ENCODE measurements at regions not wholly inside any gene's neighbourhood (a gene's known extent, or its start where the extent isn't known, plus 50 kb on each side); places are given as distances from the start of the nearest gene placed in this dataset.

DNA sequence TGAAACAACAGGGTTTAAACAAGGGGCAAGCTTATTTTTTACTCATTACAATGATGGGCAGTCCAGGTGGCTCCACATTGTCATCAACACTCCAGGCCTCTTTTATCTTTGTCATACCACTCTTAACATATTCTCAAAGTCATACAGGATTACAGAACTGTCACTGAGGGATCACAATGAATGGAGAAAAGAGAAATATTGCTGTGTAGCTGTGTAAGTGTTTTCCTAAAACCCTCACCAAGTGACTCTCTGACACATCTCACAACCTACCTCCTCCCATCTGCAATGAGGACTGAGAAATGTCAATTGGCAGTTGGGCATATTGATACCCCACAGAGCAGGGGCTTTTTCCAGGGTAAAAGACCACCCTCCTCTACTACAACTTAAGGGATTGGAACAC is 562.1 kb downstream of the TBC1D4 start:
- Mint-ChIP-seq H3K4me1 (no peaks in the 10 kb centered on the region), H3K27me3 (no peaks in the 10 kb centered on the region), H3K4me3 (no peak overlapping the region), H3K36me3 (ENCODE audit: low read depth) (no peaks in the 10 kb centered on the region), H3K9me3 (no peaks in the 10 kb centered on the region), H3K27ac (no peak overlapping the region)
- intact Hi-C loops (cut with micrococcal nuclease) = no loop called here
- no peak for DNase-seq

DNA sequence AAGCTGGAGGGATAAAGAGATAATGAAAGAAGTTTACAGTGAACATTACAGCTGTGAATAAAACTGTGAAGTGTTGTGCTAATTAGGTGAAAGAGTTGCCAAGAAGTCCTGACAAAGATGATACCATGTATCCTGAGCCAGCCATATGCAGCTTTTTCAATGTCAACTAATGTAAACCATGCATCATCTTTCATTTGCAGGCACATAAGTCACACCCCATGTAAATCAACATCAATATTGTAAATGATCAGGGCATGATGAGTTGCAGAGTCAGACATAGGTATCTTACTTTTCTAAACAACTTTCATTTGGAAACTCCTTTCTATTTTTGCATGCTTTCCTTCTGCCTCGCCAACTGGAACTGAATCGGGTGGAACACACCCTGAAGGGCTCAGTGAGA is 569.1 kb downstream of the TBC1D4 start:
- DNase-seq = no peak
- Mint-ChIP-seq H3K4me3 (no peak overlapping the region), H3K27me3 (no peaks in the 10 kb centered on the region), H3K9me3 (no peaks in the 10 kb centered on the region), H3K36me3 (ENCODE audit: low read depth) (no peaks in the 10 kb centered on the region), H3K4me1 (no peaks in the 10 kb centered on the region), H3K27ac (no peak overlapping the region)
- intact Hi-C loops (cut with micrococcal nuclease) = no loop called here

DNA sequence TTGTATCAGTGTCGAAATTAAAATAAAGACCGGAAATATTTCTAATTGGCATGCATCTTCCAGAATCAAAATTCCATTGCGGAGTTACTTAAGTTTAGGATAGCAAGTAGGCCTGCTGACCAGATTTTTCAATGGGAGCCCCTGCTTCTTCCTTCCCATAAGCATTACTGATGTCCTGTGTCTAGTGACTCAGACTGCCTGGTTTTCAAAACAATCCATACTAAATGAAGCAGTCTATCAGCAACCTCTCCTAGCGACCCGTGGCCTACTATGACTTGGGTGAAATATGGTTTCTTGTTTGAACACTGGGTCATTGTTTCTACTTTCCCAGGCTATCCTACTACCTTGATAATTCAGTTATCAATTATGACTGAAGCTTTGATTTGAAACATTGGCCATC is 571.6 kb downstream of the TBC1D4 start:
- Mint-ChIP-seq H3K4me3 (no peak overlapping the region), H3K9me3 (no peaks in the 10 kb centered on the region), H3K27ac (no peak overlapping the region), H3K27me3 (no peaks in the 10 kb centered on the region), H3K4me1 (no peaks in the 10 kb centered on the region), H3K36me3 (ENCODE audit: low read depth) (no peaks in the 10 kb centered on the region)
- intact Hi-C loops (cut with micrococcal nuclease) = no loop called here
- DNase-seq = no peak

DNA sequence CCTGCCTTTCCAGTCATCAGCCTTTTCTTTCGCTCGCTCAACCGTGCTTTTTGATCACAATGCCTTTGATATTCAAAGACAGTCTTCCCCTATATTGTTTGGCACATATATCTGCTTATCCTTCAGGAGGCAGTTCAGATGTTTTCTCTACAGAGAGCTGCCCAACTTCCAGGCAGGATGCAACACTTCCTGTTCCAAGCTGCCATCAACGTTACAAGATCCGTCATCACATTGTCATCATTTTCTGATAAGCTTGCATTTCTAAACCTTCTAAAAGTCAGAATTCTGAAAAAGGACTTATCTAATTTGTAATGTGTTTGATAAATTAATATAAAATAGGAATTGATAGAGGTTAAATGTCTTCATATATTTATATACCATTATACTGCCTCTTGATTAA is 574.2 kb downstream of the TBC1D4 start:
- Mint-ChIP-seq H3K4me1 (no peaks in the 10 kb centered on the region), H3K4me3 (no peak overlapping the region), H3K36me3 (ENCODE audit: low read depth) (no peaks in the 10 kb centered on the region), H3K9me3 (no peaks in the 10 kb centered on the region), H3K27me3 (no peaks in the 10 kb centered on the region), H3K27ac (no peak overlapping the region)
- intact Hi-C loops (cut with micrococcal nuclease) = no loop called here
- DNase-seq = no peak

DNA sequence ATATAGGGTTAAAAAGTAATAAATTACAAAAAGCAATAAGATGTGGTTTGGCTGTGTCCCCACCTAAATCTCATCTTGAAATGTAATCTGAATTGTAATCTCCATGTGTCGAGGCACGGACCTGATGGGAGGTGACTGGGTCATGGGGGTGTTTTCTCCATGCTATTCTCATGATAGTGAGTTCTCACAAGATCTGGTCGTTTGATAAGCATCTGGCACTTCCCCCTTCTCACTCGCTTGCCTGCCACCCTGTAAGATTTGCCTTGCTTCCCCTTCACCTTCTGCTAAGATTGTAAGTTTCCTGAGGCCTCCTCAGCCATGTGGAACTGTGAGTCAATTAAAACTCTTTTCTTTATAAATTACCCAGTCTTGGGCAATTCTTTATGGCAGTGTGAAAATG is 577.4 kb downstream of the TBC1D4 start:
- Mint-ChIP-seq H3K27ac (no peak overlapping the region), H3K27me3 (no peaks in the 10 kb centered on the region), H3K4me3 (no peak overlapping the region), H3K9me3 (no peaks in the 10 kb centered on the region), H3K4me1 (no peaks in the 10 kb centered on the region), H3K36me3 (ENCODE audit: low read depth) (no peaks in the 10 kb centered on the region)
- intact Hi-C loops (cut with micrococcal nuclease) = no loop called here
- no peak for DNase-seq

DNA sequence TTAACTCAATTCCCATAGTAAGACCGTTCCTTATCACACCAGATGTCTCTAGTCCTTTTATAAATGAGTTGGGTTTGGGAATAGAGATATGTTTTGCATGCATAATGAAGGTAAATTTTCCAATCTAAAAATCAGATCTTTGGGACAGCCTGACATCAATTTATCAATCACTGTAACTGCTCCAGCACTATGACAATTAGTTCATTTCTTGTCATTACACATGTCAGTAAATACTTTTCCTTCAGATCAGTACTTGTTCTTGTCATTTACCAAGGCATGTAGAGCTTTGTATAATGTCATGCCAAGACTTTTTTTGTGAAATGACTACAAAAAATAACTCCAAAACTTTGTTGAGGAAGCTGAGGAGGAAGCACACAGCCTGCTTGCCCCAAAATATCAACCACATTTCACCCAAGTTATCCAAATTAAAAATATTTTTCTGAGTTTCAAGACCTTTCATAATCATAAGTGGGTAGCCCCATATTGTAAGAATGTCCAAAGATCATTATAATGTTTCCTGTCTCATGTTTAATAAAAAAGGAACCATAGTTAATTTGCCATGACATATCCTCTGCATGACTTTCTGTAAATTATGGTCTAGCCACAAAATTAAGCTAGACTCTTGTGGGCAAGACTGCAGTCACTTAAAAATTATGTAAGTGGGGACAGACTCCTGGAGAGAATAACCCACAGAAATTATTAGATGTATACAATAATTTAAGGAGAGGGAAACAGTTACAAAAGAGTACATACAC is 586.8 kb downstream of the TBC1D4 start:
- H3K27me3 Mint-ChIP-seq = no peaks in the 10 kb centered on the region
- no peaks in the 10 kb centered on the region for H3K9me3 Mint-ChIP-seq
- intact Hi-C loops (cut with micrococcal nuclease) = no loop called here
- H3K4me1 Mint-ChIP-seq = no peaks in the 10 kb centered on the region
- no peaks in the 10 kb centered on the region for H3K36me3 Mint-ChIP-seq (ENCODE audit: low read depth)
- H3K27ac Mint-ChIP-seq = no peak overlapping the region
- no peak for DNase-seq
- H3K4me3 Mint-ChIP-seq = no peak overlapping the region

DNA sequence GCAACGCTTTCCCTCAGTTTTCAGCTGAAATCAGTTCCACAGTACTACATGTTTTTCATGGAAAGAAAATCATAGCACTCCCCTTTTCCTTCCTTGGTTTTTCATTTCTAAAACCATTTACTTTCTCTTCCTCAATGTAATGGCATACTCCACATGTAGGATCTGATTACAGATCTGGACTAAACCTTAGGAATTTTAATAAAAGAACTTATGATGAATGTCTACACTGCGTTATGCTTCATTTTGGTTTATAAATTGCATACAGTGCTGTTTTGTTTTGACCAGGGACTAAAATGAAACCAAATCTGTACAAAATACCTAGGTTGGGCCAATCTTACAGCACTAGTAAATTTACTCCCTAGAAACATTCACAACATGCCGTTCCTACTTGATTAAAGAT is 589.9 kb downstream of the TBC1D4 start:
- no peaks in the 10 kb centered on the region for H3K9me3 Mint-ChIP-seq
- DNase-seq = no peak
- H3K4me3 Mint-ChIP-seq = no peak overlapping the region
- intact Hi-C loops (cut with micrococcal nuclease) = no loop called here
- no peaks in the 10 kb centered on the region for H3K27me3 Mint-ChIP-seq
- no peaks in the 10 kb centered on the region for H3K4me1 Mint-ChIP-seq
- no peaks in the 10 kb centered on the region for H3K36me3 Mint-ChIP-seq (ENCODE audit: low read depth)
- H3K27ac Mint-ChIP-seq = no peak overlapping the region

DNA sequence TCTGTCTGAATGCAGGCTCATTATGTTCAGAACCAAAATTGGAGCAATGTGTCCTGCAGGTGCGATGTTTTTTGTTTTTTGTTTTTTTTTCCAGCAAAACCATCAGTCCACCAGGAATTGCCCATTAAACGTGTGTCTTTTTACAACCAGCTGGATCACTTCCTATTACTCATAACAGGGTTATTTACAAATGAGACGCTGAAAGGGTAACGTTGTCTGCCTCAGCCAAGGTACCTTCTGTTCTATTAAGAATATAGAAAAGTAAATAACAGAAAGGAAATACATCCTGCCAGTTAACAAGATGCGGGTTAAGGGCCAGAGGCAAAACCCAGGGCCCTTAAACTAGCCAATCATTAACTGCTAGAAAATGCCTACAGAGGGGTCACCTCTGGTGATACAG is 590.4 kb downstream of the TBC1D4 start:
- Mint-ChIP-seq H3K9me3 (no peaks in the 10 kb centered on the region), H3K4me1 (no peaks in the 10 kb centered on the region), H3K4me3 (no peak overlapping the region), H3K27ac (no peak overlapping the region), H3K36me3 (ENCODE audit: low read depth) (no peaks in the 10 kb centered on the region), H3K27me3 (no peaks in the 10 kb centered on the region)
- no peak for DNase-seq
- intact Hi-C loops (cut with micrococcal nuclease) = no loop called here

DNA sequence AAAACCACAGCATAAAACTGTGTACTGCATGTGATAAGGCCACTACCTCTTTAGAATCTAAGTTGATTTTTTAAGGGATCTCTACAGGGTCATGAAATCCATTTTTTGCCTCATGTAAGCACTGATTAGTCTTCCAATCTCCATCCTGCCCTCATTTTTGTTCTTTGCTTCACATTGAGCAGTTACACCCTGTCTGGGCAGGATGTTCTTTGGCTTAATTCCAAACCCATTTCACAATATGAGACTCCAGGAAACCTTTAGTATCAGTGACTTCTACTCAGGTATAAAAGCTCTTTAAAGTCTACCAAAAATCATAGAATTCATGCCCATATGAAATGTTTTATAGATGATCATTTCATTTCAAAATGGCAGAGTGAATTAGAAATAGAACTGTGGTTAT is 592.6 kb downstream of the TBC1D4 start:
- Mint-ChIP-seq H3K4me3 (no peak overlapping the region), H3K9me3 (no peaks in the 10 kb centered on the region), H3K4me1 (no peaks in the 10 kb centered on the region), H3K36me3 (ENCODE audit: low read depth) (no peaks in the 10 kb centered on the region), H3K27ac (no peak overlapping the region), H3K27me3 (no peaks in the 10 kb centered on the region)
- intact Hi-C loops (cut with micrococcal nuclease) = no loop called here
- no peak for DNase-seq

DNA sequence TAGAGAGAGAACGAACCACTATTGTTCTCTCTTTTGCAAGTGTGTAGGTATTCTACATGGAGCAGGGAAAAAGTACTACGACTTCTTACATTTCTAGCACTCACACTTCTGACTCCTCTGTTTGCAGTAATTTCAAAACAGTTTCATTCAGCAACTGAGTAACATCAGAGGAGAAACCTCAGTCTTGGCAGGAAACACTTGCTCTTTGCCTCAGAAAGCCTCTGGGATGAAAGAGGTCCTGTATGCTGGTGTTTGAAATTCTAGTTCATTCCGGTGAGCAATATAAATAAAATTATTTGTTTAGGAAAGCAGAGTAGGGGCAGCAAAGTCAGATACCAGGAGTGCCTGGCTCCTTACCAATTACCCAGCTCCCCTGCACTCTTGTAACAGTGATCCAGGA is 595.5 kb downstream of the TBC1D4 start:
- Mint-ChIP-seq H3K27me3 (no peaks in the 10 kb centered on the region), H3K4me1 (no peaks in the 10 kb centered on the region), H3K27ac (no peak overlapping the region), H3K9me3 (no peaks in the 10 kb centered on the region), H3K4me3 (no peak overlapping the region), H3K36me3 (ENCODE audit: low read depth) (no peaks in the 10 kb centered on the region)
- intact Hi-C loops (cut with micrococcal nuclease) = no loop called here
- DNase-seq = no peak

DNA sequence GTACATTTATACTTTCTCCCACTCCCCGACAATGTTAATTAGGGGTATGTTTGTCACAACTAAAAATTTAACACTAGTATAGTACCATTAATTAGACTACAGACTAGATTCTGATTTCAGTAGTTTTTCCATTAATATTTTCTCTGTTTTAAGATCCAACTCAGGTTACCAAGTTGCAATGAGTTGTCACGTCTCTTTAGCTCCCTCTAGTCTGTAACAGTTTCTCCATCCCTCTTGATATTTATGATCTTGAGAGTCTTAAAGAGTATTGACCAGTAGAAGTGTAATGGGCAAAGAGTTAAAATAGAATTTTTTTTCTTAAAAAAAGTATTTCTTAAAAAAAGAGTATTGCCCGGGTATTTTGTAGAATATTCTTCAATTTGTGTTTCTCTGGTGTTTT is 598.1 kb downstream of the TBC1D4 start:
- H3K36me3 Mint-ChIP-seq (ENCODE audit: low read depth) = no peaks in the 10 kb centered on the region
- no peaks in the 10 kb centered on the region for H3K9me3 Mint-ChIP-seq
- H3K27me3 Mint-ChIP-seq = no peaks in the 10 kb centered on the region
- H3K4me1 Mint-ChIP-seq = no peaks in the 10 kb centered on the region
- DNase-seq = no peak
- no peak overlapping the region for H3K4me3 Mint-ChIP-seq
- H3K27ac Mint-ChIP-seq = no peak overlapping the region
- intact Hi-C loops (cut with micrococcal nuclease) = no loop called here

DNA sequence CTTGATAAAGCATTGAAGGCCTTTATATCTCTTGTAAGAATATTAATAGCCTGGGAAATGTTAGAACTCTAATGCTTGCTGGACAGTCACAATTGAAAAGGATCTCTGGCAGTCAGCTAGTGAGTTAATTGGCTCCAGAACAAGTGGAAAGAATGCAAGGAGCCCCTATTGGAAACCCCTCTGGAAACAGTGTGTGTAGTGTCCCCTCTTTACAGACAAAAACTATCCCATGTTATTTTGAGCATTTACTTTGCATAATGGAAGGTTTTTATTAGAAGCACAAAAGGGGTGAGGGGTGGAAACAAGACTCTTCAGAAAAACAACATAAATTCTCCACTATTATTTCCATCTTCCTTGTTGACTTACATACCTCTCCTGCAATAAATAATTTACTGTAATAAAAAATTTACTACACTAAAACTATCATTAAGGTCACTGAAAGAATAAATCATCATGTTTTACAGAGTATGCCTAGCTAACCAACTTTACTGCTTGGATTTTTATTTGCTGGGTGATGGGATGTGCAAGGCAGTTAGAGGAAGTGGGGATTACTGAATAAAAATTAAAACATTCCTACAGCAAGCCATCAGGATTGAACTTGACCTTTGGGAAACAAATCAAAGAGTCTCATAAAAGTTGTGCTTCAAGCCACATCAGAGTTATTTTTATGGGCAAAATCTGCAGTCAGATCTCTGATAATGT is 610.4 kb downstream of the TBC1D4 start:
- no peaks in the 10 kb centered on the region for H3K27me3 Mint-ChIP-seq
- no peak overlapping the region for H3K27ac Mint-ChIP-seq
- DNase-seq = no peak
- no peaks in the 10 kb centered on the region for H3K4me1 Mint-ChIP-seq
- H3K4me3 Mint-ChIP-seq = no peak overlapping the region
- H3K36me3 Mint-ChIP-seq (ENCODE audit: low read depth) = no peaks in the 10 kb centered on the region
- H3K9me3 Mint-ChIP-seq = peaks cover 6% of the 10 kb centered on the region
- intact Hi-C loops (cut with micrococcal nuclease) = no loop called here

DNA sequence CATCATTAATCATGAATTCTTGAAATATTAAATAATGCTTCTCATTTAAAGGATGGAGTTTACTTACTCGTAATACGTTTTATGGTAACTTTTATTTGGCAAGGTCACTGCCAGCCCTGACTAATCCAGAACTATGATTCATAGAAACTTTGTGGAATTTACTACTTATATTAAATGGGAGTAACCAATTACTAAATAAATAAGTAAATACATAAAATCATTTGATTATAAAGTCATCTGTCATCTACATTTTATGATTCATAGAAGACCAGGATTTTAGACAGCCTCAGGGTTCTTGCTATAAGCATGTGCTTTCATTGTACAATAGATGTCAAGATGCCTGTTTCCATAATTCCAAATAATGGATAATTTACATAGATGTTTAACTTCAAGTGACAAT is 611.1 kb downstream of the TBC1D4 start:
- H3K27ac Mint-ChIP-seq = no peak overlapping the region
- peaks cover 6% of the 10 kb centered on the region for H3K9me3 Mint-ChIP-seq
- H3K4me1 Mint-ChIP-seq = no peaks in the 10 kb centered on the region
- intact Hi-C loops (cut with micrococcal nuclease) = no loop called here
- no peak for DNase-seq
- no peaks in the 10 kb centered on the region for H3K27me3 Mint-ChIP-seq
- H3K36me3 Mint-ChIP-seq (ENCODE audit: low read depth) = no peaks in the 10 kb centered on the region
- H3K4me3 Mint-ChIP-seq = no peak overlapping the region

DNA sequence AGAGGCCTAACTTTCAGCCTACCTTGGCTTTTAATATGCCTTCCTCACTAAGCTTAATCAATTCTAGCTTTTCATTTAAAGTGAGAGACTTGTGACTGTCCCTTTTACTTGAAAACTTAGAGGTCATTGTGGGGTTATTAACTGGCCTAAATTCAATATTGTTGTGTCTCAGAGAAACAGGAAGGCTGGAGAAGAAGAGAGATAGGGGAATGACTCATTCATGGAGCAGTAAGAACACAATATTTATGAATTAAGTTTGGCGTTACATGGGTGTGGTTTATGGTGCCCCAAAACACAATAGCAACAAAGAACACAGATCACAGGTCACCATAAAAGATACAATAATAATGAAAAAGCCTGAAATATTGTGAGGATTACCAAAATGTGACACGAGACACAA is 612.1 kb downstream of the TBC1D4 start:
- no peak for DNase-seq
- H3K27me3 Mint-ChIP-seq = no peaks in the 10 kb centered on the region
- intact Hi-C loops (cut with micrococcal nuclease) = no loop called here
- H3K36me3 Mint-ChIP-seq (ENCODE audit: low read depth) = no peaks in the 10 kb centered on the region
- H3K27ac Mint-ChIP-seq = no peak overlapping the region
- no peak overlapping the region for H3K4me3 Mint-ChIP-seq
- H3K9me3 Mint-ChIP-seq = peaks cover 6% of the 10 kb centered on the region
- no peaks in the 10 kb centered on the region for H3K4me1 Mint-ChIP-seq

DNA sequence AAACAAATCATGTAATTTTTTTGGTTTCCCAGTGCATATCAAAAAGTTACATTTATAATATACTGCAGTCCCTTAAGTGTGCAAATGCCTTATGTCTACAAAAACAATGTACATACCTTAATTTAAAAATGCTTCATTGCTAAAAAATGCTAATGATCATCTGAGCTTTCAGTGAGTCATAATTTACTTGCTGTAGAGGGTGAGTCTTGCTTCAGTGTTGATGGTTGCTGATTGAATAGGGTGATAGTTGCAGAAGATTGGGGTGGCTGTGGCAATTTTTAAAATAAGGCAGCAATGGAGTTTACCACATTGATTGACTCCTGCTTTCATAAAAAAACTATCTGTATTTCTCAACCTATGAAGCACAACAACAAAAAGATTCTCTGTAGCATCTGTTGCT is 613.9 kb downstream of the TBC1D4 start:
- DNase-seq = no peak
- no peaks in the 10 kb centered on the region for H3K36me3 Mint-ChIP-seq (ENCODE audit: low read depth)
- intact Hi-C loops (cut with micrococcal nuclease) = no loop called here
- H3K27me3 Mint-ChIP-seq = no peaks in the 10 kb centered on the region
- H3K4me3 Mint-ChIP-seq = no peak overlapping the region
- no peaks in the 10 kb centered on the region for H3K4me1 Mint-ChIP-seq
- H3K9me3 Mint-ChIP-seq = peaks cover 6% of the 10 kb centered on the region
- H3K27ac Mint-ChIP-seq = no peak overlapping the region

All from activated CD4-positive, alpha-beta T cell treated with anti-CD3 and anti-CD28 coated beads, Interleukin-2, amount 10 ng/mL, durations not matched to agents 24 days and 14 days (primary cell).